Calu3 (cell line): ENCODE measurements at regions not wholly inside any gene's neighbourhood (a gene's known extent, or its start where the extent isn't known, plus 50 kb on each side); places are given as distances from the start of the nearest gene placed in this dataset.

Experiments
- BruUV-seq: library from RNA; stranded (reverse); fragments of 400-500 nt; replicated peaks from 2 replicates; lab custom pipeline; 2021; lab: Mats Ljungman, UMichigan
- CTCF ChIA-PET: fragments of 300-600 bp; sonication (Branson Sonifier 250); formaldehyde crosslinking; loops from one replicate; lab custom pipeline; 2022; ENCODE audit warnings: antibody characterized with exemption; lab: Charles Lee
- DNase-seq: peaks from one replicate; pipeline ENCODE4 v3.0.0; 2022
- H3K27ac Mint-ChIP-seq: one replicate; pipeline ENCODE4 v1.8.0; 2022; ENCODE audit warnings: mixed read lengths; ENCODE audit not compliant: unreplicated experiment
- H3K27me3 Mint-ChIP-seq: one replicate; pipeline ENCODE4 v1.8.0; 2022; ENCODE audit warnings: mixed read lengths; ENCODE audit not compliant: unreplicated experiment
- H3K36me3 Mint-ChIP-seq: one replicate; pipeline ENCODE4 v1.8.0; 2022; ENCODE audit warnings: mild to moderate bottlenecking, moderate library complexity, mixed read lengths; ENCODE audit not compliant: insufficient read depth, unreplicated experiment
- H3K4me1 Mint-ChIP-seq: one replicate; pipeline ENCODE4 v1.8.0; 2022; ENCODE audit warnings: mild to moderate bottlenecking, low read depth, mixed read lengths; ENCODE audit not compliant: unreplicated experiment
- H3K4me3 Mint-ChIP-seq: one replicate; pipeline ENCODE4 v1.8.0; 2022; ENCODE audit warnings: mild to moderate bottlenecking, low read depth, moderate library complexity, mixed read lengths; ENCODE audit not compliant: unreplicated experiment
- H3K9me3 Mint-ChIP-seq: one replicate; pipeline ENCODE4 v1.8.0; 2022; ENCODE audit warnings: low read depth, mixed read lengths; ENCODE audit not compliant: unreplicated experiment
- intact Hi-C: fragments of 100-400 bp; cut with micrococcal nuclease; formaldehyde crosslinking; loops from one replicate; pipeline ENCODE4 v1.10.0; 2022; ENCODE audit not compliant: unreplicated experiment
- TF ChIP-seq, protein P1 (sequence below): fragments of 200-600 bp; IDR thresholded peaks from one replicate; pipeline ENCODE4 v1.8.0; 2022; ENCODE audit warnings: antibody characterized with exemption; ENCODE audit not compliant: unreplicated experiment

DNA sequence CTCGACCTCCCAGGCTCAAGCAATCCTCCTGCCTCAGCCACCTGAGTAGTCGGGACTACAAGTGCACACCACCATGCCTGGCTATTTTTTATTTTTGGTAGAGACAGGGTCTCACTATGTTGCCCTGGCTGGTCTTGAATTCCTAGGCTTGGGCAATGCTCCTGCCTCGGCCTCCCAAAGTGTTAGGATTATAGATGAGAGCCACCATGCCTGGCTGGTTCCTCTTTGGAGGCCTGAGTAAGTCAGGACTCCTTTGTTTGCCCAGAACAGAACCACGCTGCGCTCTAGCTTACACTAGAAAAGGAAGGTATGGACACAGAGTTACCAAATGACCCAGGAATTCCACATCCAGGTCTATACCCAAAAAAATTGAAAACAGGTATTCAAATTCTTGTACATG lies 135.9 kb upstream of the SLC1A4 start:
- H3K36me3 Mint-ChIP-seq = no peaks in the 10 kb centered on the region

DNA sequence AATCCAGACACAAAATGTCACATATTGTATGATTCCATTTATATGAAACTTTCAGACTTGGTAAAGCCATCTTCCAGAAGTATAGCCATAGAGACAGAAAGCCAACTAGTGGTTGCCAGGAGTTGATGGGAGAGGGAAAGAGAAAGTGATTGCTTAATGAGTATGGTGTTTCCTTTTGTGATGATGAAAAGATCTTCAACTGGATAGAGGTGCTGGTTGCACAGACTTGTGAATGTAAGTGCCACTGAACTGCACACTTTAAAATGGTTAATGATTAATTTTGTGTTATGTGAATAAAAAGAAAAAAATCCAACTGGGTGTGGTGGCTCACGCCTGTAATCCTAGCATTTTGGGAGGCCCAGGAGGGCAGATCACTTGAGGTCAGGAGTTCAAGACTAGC lies 135.3 kb upstream of the SLC1A4 start:
- no peaks in the 10 kb centered on the region for H3K36me3 Mint-ChIP-seq
- no peak for DNase-seq

More for the DNA sequence above, 135.9 kb upstream of the SLC1A4 start:
- no peaks in the 10 kb centered on the region for H3K9me3 Mint-ChIP-seq
- DNase-seq = no peak
- CTCF ChIA-PET = interaction anchor here (0.6 kb wide), 1 partner anchor 245 kb away, joined by 4 read pairs; no protein-coding TSS in a partner anchor
- peaks cover 25% of the 10 kb centered on the region for H3K4me1 Mint-ChIP-seq
- TF ChIP-seq, protein P1, sequence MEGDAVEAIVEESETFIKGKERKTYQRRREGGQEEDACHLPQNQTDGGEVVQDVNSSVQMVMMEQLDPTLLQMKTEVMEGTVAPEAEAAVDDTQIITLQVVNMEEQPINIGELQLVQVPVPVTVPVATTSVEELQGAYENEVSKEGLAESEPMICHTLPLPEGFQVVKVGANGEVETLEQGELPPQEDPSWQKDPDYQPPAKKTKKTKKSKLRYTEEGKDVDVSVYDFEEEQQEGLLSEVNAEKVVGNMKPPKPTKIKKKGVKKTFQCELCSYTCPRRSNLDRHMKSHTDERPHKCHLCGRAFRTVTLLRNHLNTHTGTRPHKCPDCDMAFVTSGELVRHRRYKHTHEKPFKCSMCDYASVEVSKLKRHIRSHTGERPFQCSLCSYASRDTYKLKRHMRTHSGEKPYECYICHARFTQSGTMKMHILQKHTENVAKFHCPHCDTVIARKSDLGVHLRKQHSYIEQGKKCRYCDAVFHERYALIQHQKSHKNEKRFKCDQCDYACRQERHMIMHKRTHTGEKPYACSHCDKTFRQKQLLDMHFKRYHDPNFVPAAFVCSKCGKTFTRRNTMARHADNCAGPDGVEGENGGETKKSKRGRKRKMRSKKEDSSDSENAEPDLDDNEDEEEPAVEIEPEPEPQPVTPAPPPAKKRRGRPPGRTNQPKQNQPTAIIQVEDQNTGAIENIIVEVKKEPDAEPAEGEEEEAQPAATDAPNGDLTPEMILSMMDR = no peak
- H3K4me3 Mint-ChIP-seq = no peak overlapping the region
- intact Hi-C loops = no loop called here
- no peaks in the 10 kb centered on the region for H3K27me3 Mint-ChIP-seq
- peak overlapping the region; percentile 4 for H3K27ac Mint-ChIP-seq
- BruUV-seq = no TSS peak

DNA sequence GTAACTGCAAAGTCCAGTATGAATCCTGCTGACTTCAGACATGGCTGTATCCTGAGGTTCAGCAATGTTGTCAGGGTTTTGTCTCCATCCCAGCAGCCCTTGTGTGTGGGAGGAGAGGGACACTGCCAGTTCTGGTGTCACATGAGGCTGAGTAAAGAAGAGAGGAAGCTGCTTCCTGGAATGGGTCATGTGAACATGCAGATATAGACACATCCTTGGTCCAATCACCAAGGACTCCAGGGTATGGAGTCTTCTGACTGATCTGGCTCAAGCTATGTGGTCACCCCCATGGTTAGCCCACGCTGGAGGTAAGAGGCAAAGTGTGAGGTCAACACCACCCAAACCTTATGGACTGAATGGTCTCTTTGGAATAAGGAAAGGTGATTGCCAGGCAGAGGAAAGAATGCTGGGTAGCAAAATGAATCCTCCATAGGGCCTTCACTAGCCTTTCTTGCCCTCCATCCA lies 134.4 kb upstream of the SLC1A4 start:
- CTCF ChIA-PET = no interaction called here

More for the DNA sequence above, 135.3 kb upstream of the SLC1A4 start:
- CTCF ChIA-PET = interaction anchor here (0.6 kb wide), 1 partner anchor 15 kb away, joined by 4 read pairs; no protein-coding TSS in a partner anchor
- Mint-ChIP-seq H3K4me3 (no peak overlapping the region), H3K9me3 (no peaks in the 10 kb centered on the region), H3K4me1 (peaks cover 31% of the 10 kb centered on the region), H3K27me3 (no peaks in the 10 kb centered on the region), H3K27ac (no peak overlapping the region)
- no TSS peak for BruUV-seq
- intact Hi-C loops = no loop called here
- TF ChIP-seq, protein P1 = no peak

DNA sequence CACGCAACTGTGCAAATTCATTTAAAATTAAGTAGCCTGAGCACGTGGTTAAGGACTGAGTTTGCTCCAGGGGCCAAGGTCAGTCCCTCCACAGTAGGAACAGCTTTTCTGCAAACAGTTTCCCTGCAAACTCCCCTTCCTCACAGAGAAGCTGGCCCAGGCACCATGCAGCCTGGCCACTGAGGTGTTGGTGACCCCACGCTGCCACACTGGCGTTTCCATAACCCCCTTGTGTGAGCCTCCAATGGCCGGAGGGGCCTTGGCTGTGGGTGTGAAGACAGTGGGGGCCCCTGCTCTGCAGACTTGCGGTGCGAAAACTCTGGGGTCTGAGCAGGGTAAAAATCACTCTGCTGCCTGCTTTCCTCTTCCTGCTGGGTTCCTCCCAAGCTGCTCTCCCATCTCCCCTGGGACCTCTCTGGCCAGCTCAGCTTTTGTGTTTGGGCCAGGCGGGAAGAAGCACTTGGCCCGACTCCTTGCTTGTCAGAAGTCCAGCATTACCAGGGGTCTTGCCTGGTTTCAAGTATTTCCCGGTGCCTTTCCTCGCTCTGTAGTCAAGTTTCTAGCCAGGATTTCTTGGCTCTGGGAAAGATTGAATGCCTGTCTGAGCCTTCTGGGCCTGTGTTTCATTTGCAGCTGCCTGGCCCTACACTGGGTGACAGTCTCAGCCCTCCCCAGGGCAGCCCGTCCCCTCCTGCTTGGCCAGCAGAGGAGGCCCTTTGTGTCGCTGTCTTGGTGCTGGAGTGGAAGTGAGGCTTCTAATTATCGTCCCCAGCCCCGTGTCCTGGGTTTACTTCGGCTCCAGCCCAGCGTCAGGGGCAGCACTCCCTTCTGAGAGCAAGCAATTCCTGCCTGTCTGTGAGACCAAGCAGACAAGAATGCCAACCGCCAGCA lies 131.4 kb upstream of the SLC1A4 start:
- Mint-ChIP-seq H3K4me3 (no peak overlapping the region), H3K4me1 (peaks cover 25% of the 10 kb centered on the region), H3K9me3 (no peaks in the 10 kb centered on the region), H3K27ac (no peak overlapping the region), H3K36me3 (peaks cover 5% of the 10 kb centered on the region), H3K27me3 (no peaks in the 10 kb centered on the region)
- BruUV-seq = no TSS peak
- TF ChIP-seq, protein P1 = no peak
- CTCF ChIA-PET = no interaction called here
- no peak for DNase-seq
- intact Hi-C loops = no loop called here

More for the DNA sequence above, 134.4 kb upstream of the SLC1A4 start:
- peaks cover 36% of the 10 kb centered on the region for H3K4me1 Mint-ChIP-seq
- BruUV-seq = no TSS peak
- H3K27ac Mint-ChIP-seq = no peak overlapping the region
- no peak overlapping the region for H3K4me3 Mint-ChIP-seq
- intact Hi-C loops = no loop called here
- H3K36me3 Mint-ChIP-seq = peaks cover 5% of the 10 kb centered on the region
- TF ChIP-seq, protein P1 = no peak
- H3K27me3 Mint-ChIP-seq = no peaks in the 10 kb centered on the region
- DNase-seq = no peak
- H3K9me3 Mint-ChIP-seq = no peaks in the 10 kb centered on the region
